ENCODE measurements at regions not wholly inside any gene's neighbourhood (a gene's known extent, or its start where the extent isn't known, plus 50 kb on each side); places are given as distances from the start of the nearest gene placed in this dataset.
"Not testable (repeated sequence)": the region's sequence is repeated elsewhere in the genome, so short reads cannot be mapped to it uniquely, and the experiment has no call there.

GRCh38 chr4:145276050-145276449 is 95.7 kb upstream of the OTUD4 start:
- Histone ChIP-seq H3K4me1 (no peaks in the 10 kb centered on the region), H2AFZ (no peak overlapping the region), H3K9me3 (ENCODE audit: control insufficient read depth, low read length) (no peaks in the 10 kb centered on the region), H3K79me2 (no peaks in the 10 kb centered on the region), H3K27ac (no peak overlapping the region), H3K4me3 (ENCODE audit: low read depth, low read length) (no peak overlapping the region), H3K36me3 (ENCODE audit: control insufficient read depth, insufficient read depth, low read length) (peaks cover 2% of the 10 kb centered on the region), H3K4me2 (ENCODE audit: low read length) (no peak overlapping the region), H3K9ac (no peak overlapping the region), H3K27me3 (ENCODE audit: control insufficient read depth, insufficient read depth, low read length) (no peaks in the 10 kb centered on the region)
- TF ChIP-seq, protein P1, sequence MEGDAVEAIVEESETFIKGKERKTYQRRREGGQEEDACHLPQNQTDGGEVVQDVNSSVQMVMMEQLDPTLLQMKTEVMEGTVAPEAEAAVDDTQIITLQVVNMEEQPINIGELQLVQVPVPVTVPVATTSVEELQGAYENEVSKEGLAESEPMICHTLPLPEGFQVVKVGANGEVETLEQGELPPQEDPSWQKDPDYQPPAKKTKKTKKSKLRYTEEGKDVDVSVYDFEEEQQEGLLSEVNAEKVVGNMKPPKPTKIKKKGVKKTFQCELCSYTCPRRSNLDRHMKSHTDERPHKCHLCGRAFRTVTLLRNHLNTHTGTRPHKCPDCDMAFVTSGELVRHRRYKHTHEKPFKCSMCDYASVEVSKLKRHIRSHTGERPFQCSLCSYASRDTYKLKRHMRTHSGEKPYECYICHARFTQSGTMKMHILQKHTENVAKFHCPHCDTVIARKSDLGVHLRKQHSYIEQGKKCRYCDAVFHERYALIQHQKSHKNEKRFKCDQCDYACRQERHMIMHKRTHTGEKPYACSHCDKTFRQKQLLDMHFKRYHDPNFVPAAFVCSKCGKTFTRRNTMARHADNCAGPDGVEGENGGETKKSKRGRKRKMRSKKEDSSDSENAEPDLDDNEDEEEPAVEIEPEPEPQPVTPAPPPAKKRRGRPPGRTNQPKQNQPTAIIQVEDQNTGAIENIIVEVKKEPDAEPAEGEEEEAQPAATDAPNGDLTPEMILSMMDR (IDR thresholded peaks at IDR 0.05) = no peak

- no peak overlapping the region for H2AFZ ChIP-seq
- H3K36me3 ChIP-seq (ENCODE audit: control insufficient read depth, insufficient read depth, low read length) = no peaks in the 10 kb centered on the region
- TF ChIP-seq, protein P1 (IDR thresholded peaks at IDR 0.05) = no peak
- H3K9me3 ChIP-seq (ENCODE audit: control insufficient read depth, low read length) = no peaks in the 10 kb centered on the region
- H3K9ac ChIP-seq = no peak overlapping the region
- no peak overlapping the region for H3K4me3 ChIP-seq (ENCODE audit: low read depth, low read length)
- no peaks in the 10 kb centered on the region for H3K79me2 ChIP-seq
- no peaks in the 10 kb centered on the region for H3K27me3 ChIP-seq (ENCODE audit: control insufficient read depth, insufficient read depth, low read length)
- H3K27ac ChIP-seq = no peak overlapping the region
- H3K4me2 ChIP-seq (ENCODE audit: low read length) = no peak overlapping the region
- H3K4me1 ChIP-seq = no peaks in the 10 kb centered on the region
Measured at GRCh38 chr4:145271194-145271593, 90.8 kb upstream of the OTUD4 start.

DNA sequence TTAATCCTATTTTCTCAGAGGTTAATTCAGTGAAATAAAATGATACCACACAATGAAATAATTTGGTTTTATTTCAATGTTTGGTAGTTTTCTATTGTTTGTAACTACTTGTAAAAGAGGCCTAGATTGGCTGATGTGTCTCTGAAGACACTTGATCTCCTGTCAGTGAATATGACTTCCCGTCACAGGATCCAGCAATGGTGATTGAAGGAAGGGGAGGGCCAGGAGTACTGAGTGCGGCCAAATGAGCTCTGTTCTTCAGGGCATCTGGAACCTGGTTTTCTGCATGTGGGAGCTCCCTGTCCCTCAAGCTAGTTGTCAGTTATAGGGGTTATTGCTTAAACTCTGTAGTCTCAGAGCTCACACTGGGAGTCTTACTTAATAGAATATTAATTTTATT is 86.5 kb upstream of the OTUD4 start:
- H3K36me3 ChIP-seq (ENCODE audit: control insufficient read depth, insufficient read depth, low read length) = no peaks in the 10 kb centered on the region
- no peak overlapping the region for H3K4me2 ChIP-seq (ENCODE audit: low read length)
- no peaks in the 10 kb centered on the region for H3K27me3 ChIP-seq (ENCODE audit: control insufficient read depth, insufficient read depth, low read length)
- no peak overlapping the region for H3K27ac ChIP-seq
- H3K9me3 ChIP-seq (ENCODE audit: control insufficient read depth, low read length) = no peaks in the 10 kb centered on the region
- no peaks in the 10 kb centered on the region for H3K4me1 ChIP-seq
- no peak overlapping the region for H3K9ac ChIP-seq
- H3K4me3 ChIP-seq (ENCODE audit: low read depth, low read length) = no peak overlapping the region
- no peaks in the 10 kb centered on the region for H3K79me2 ChIP-seq
- no peak overlapping the region for H2AFZ ChIP-seq
- TF ChIP-seq, protein P1 (IDR thresholded peaks at IDR 0.05) = no peak

- Histone ChIP-seq H3K27ac (no peak overlapping the region), H3K36me3 (ENCODE audit: control insufficient read depth, insufficient read depth, low read length) (no peaks in the 10 kb centered on the region), H3K4me3 (ENCODE audit: low read depth, low read length) (no peak overlapping the region)
Measured at GRCh38 chr4:145260091-145260490, 79.7 kb upstream of the OTUD4 start.

GRCh38 chr4:145255311-145255710 is 74.9 kb upstream of the OTUD4 start:
- H3K4me2 ChIP-seq (ENCODE audit: low read length); H3K36me3 ChIP-seq (ENCODE audit: control insufficient read depth, insufficient read depth, low read length); H3K79me2 ChIP-seq; H3K9me3 ChIP-seq (ENCODE audit: control insufficient read depth, low read length); H3K4me3 ChIP-seq (ENCODE audit: low read depth, low read length); H3K9ac ChIP-seq; H3K27me3 ChIP-seq (ENCODE audit: control insufficient read depth, insufficient read depth, low read length); H2AFZ ChIP-seq; H3K27ac ChIP-seq; H3K4me1 ChIP-seq: not testable (repeated sequence)

More at GRCh38 chr4:145260091-145260490, 79.7 kb upstream of the OTUD4 start:
- H3K4me2 ChIP-seq (ENCODE audit: low read length) = no peak overlapping the region
- TF ChIP-seq, protein P1 (IDR thresholded peaks at IDR 0.05) = no peak
- H3K9ac ChIP-seq = no peak overlapping the region
- no peaks in the 10 kb centered on the region for H3K79me2 ChIP-seq
- H3K27me3 ChIP-seq (ENCODE audit: control insufficient read depth, insufficient read depth, low read length) = no peaks in the 10 kb centered on the region
- H3K4me1 ChIP-seq = no peaks in the 10 kb centered on the region
- H3K9me3 ChIP-seq (ENCODE audit: control insufficient read depth, low read length) = no peaks in the 10 kb centered on the region
- no peak overlapping the region for H2AFZ ChIP-seq
